MCF 10A (cell line): ENCODE measurements at regions not wholly inside any gene's neighbourhood (a gene's known extent, or its start where the extent isn't known, plus 50 kb on each side); places are given as distances from the start of the nearest gene placed in this dataset.

Experiments
- BruUV-seq: library from RNA; stranded (reverse); fragments of 400-500 nt; replicated peaks from 2 replicates; lab custom pipeline; 2021; lab: Mats Ljungman, UMichigan
- CTCF ChIA-PET: fragments of 300-600 bp; sonication (Branson Sonifier 250); formaldehyde crosslinking; extraction: SDS; loops from one replicate; lab custom pipeline; 2021; ENCODE audit warnings: antibody characterized with exemption, inconsistent platforms; lab: Yijun Ruan, JAX
- POLR2A ChIA-PET: fragments of 300-600, 350-650 bp; sonication (Branson Sonifier 250); formaldehyde crosslinking; extraction: SDS; loops from one replicate; lab custom pipeline; 2020; ENCODE audit warnings: antibody characterized with exemption, inconsistent platforms; lab: Yijun Ruan, JAX
- DNase-seq: peaks from one replicate; pipeline ENCODE4 v3.0.0-alpha.2; 2018; ENCODE audit not compliant: unreplicated experiment
- H3K27ac Mint-ChIP-seq: one replicate; pipeline ENCODE4 v1.8.0; 2022; ENCODE audit warnings: mild to moderate bottlenecking, low read depth, mixed read lengths; ENCODE audit not compliant: unreplicated experiment
- H3K27me3 Mint-ChIP-seq: one replicate; pipeline ENCODE4 v1.8.0; 2022; ENCODE audit warnings: mixed read lengths; ENCODE audit not compliant: insufficient read depth, unreplicated experiment
- H3K36me3 Mint-ChIP-seq: one replicate; pipeline ENCODE4 v1.8.0; 2022; ENCODE audit warnings: mild to moderate bottlenecking, moderate library complexity, mixed read lengths; ENCODE audit not compliant: insufficient read depth, unreplicated experiment
- H3K4me1 Mint-ChIP-seq: one replicate; pipeline ENCODE4 v1.8.0; 2022; ENCODE audit warnings: mixed read lengths; ENCODE audit not compliant: insufficient read depth, unreplicated experiment
- H3K4me3 Mint-ChIP-seq: one replicate; pipeline ENCODE4 v1.8.0; 2022; ENCODE audit warnings: mild to moderate bottlenecking, moderate library complexity, mixed read lengths; ENCODE audit not compliant: unreplicated experiment
- H3K9me3 Mint-ChIP-seq: one replicate; pipeline ENCODE4 v1.8.0; 2022; ENCODE audit warnings: mixed read lengths; ENCODE audit not compliant: unreplicated experiment
- CTCF ChIP-seq: fragments of 200-600 bp; IDR thresholded peaks from one replicate; pipeline ENCODE4 v1.8.0; 2022; ENCODE audit warnings: antibody characterized with exemption, mild to moderate bottlenecking; ENCODE audit not compliant: unreplicated experiment
- intact Hi-C: fragments of 100-400 bp; cut with micrococcal nuclease; formaldehyde crosslinking; loops from 2 replicates; pipeline ENCODE4 v1.14.1; 2022

GRCh38 chr1:214900590-214900989 lies 181.9 kb upstream of the KCNK2 start:
- Mint-ChIP-seq H3K27ac (peak overlapping the region; percentile 88), H3K4me1 (peaks cover 36% of the 10 kb centered on the region), H3K36me3 (no peaks in the 10 kb centered on the region), H3K4me3 (no peak overlapping the region), H3K27me3 (no peaks in the 10 kb centered on the region), H3K9me3 (no peaks in the 10 kb centered on the region)
- intact Hi-C loops = loop anchor here (5.0 kb wide), 1 partner anchor 212 kb away; no protein-coding TSS in a partner anchor
- no peak for DNase-seq
- ChIA-PET POLR2A (interaction anchor here (0.8 to 3.4 kb wide), 9 partner anchors 12 to 249 kb away, joined by 3 to 25 read pairs (median 3); no protein-coding TSS in a partner anchor), CTCF (interaction anchor here (1.3 to 1.7 kb wide), 2 partner anchors 10 to 17 kb away, joined by 3 to 4 read pairs; no protein-coding TSS in a partner anchor)
- no TSS peak for BruUV-seq
- TF ChIP-seq CTCF = no peak

GRCh38 chr1:214901718-214902117 lies 180.8 kb upstream of the KCNK2 start:
- Mint-ChIP-seq H3K36me3 (no peaks in the 10 kb centered on the region), H3K4me1 (peaks cover 36% of the 10 kb centered on the region), H3K9me3 (no peaks in the 10 kb centered on the region), H3K27ac (peak overlapping the region; percentile 88), H3K27me3 (no peaks in the 10 kb centered on the region), H3K4me3 (peak overlapping the region; percentile 13)
- ChIA-PET CTCF (interaction anchor here (0.5 to 1.7 kb wide), 7 partner anchors 11 to 245 kb away, joined by 3 to 6 read pairs (median 3); no protein-coding TSS in a partner anchor), POLR2A (interaction anchor here (0.5 to 3.4 kb wide), 14 partner anchors 15 to 252 kb away, joined by 3 to 25 read pairs (median 3); no protein-coding TSS in a partner anchor)
- BruUV-seq = no TSS peak
- peak; percentile 83 for DNase-seq
- intact Hi-C loops = loop anchor here (5.0 kb wide), 1 partner anchor 211 kb away; no protein-coding TSS in a partner anchor
- no peak for TF ChIP-seq CTCF

- Mint-ChIP-seq H3K27ac (peak overlapping the region; percentile 88), H3K4me1 (peaks cover 36% of the 10 kb centered on the region), H3K9me3 (no peaks in the 10 kb centered on the region), H3K36me3 (no peaks in the 10 kb centered on the region), H3K27me3 (no peaks in the 10 kb centered on the region), H3K4me3 (no peak overlapping the region)
- no peak for TF ChIP-seq CTCF
- ChIA-PET POLR2A (interaction anchor here (0.7 to 3.4 kb wide), 7 partner anchors 17 to 1100 kb away, joined by 3 to 25 read pairs (median 6); no protein-coding TSS in a partner anchor), CTCF (interaction anchor here (0.6 to 1.8 kb wide), 4 partner anchors 22 to 610 kb away, joined by 3 to 6 read pairs (median 5); no protein-coding TSS in a partner anchor)
- peak; percentile 83 for DNase-seq
- no TSS peak for BruUV-seq
- intact Hi-C loops = loop anchor here (5.0 kb wide), 1 partner anchor 210 kb away; no protein-coding TSS in a partner anchor
Observed at GRCh38 chr1:214902636-214903320, 179.8 kb upstream of the KCNK2 start.

GRCh38 chr1:214912127-214912526 lies 170.4 kb upstream of the KCNK2 start:
- DNase-seq = no peak
- TF ChIP-seq CTCF = no peak
- H3K27ac Mint-ChIP-seq = no peak overlapping the region
- no peaks in the 10 kb centered on the region for H3K4me1 Mint-ChIP-seq
- H3K9me3 Mint-ChIP-seq = no peaks in the 10 kb centered on the region
- ChIA-PET POLR2A (interaction anchor here (2.4 kb wide), 1 partner anchor 8 kb away, joined by 9 read pairs; no protein-coding TSS in a partner anchor), CTCF (interaction anchor here (0.7 kb wide), 3 partner anchors 8 to 141 kb away, joined by 3 read pairs; no protein-coding TSS in a partner anchor)
- BruUV-seq = no TSS peak
- no peaks in the 10 kb centered on the region for H3K27me3 Mint-ChIP-seq
- no peaks in the 10 kb centered on the region for H3K36me3 Mint-ChIP-seq
- intact Hi-C loops = no loop called here
- H3K4me3 Mint-ChIP-seq = no peak overlapping the region
